B cell (primary cell): ENCODE measurements at regions not wholly inside any gene's neighbourhood (a gene's known extent, or its start where the extent isn't known, plus 50 kb on each side); places are given as distances from the start of the nearest gene placed in this dataset.

Experiments used
- ATAC-seq: fragments of 200-7000 bp; cut with Tn5 transposase; one replicate; pipeline ENCODE4 v1.10.0; 2021; ENCODE audit warnings: low read depth, mild to moderate bottlenecking, moderate number of reproducible peaks, moderate library complexity
- CTCF ChIA-PET: fragments of 350-600 bp; sonication (Branson Sonifier 250); formaldehyde crosslinking; loops from one replicate; lab custom pipeline; 2021; ENCODE audit warnings: antibody characterized with exemption, inconsistent platforms; lab: Charles Lee
- POLR2A ChIA-PET: fragments of 350-600 bp; sonication (Branson Sonifier 250); formaldehyde crosslinking; loops from one replicate; lab custom pipeline; 2021; ENCODE audit warnings: antibody characterized with exemption; lab: Charles Lee
- DNase-seq: peaks from one replicate; pipeline ENCODE4 v3.0.0; 2013
- H2AFZ ChIP-seq: 2 replicates; pipeline ENCODE4 v1.6.1; 2012; ENCODE audit warnings: mild to moderate bottlenecking, low read depth, low read length; ENCODE audit not compliant: insufficient read depth, poor library complexity, severe bottlenecking
- H3K27ac ChIP-seq, 2 donors: 1 replicate in 1 of 2; 2 replicates in 1 of 2; pipeline ENCODE4 v1.5.1; 2012 to 2013; ENCODE audit warnings: low read length in 2 of 2, mild to moderate bottlenecking in 2 of 2, moderate library complexity in 1 of 2
- H3K27me3 ChIP-seq, 4 experiments: fragments of 200-600 bp in 1 of 4; sonication (generic) in 1 of 4; replicated peaks in 1 of 4; 1 replicate in 2 of 4; 2 replicates in 2 of 4; pipeline versions ENCODE4 v1.6.1 to v1.7.0; 2013 to 2016; ENCODE audit warnings: low read length in 3 of 4, mild to moderate bottlenecking in 2 of 4, mixed read lengths in 1 of 4, moderate library complexity in 1 of 4; ENCODE audit not compliant: insufficient read depth in 4 of 4, control insufficient read depth in 3 of 4; ENCODE audit errors: control extremely low read depth in 1 of 4
- H3K36me3 ChIP-seq, 2 experiments: replicated peaks in 1 of 2; 1 replicate in 1 of 2; 2 replicates in 1 of 2; pipeline versions ENCODE4 v1.6.1 to v1.7.1; 2013; ENCODE audit warnings: low read length in 1 of 2; ENCODE audit not compliant: insufficient read depth in 2 of 2, control insufficient read depth in 1 of 2; ENCODE audit errors: control extremely low read depth in 1 of 2, extremely low read depth in 1 of 2
- H3K4me1 ChIP-seq, 2 donors: fragments of 200-600 bp in 1 of 2; sonication (generic) in 1 of 2; 1 replicate in 1 of 2; 2 replicates in 1 of 2; pipeline versions ENCODE4 v1.5.1 to v1.6.1; 2013 to 2017; ENCODE audit warnings: low read length in 2 of 2; ENCODE audit not compliant: control insufficient read depth in 2 of 2, insufficient read depth in 2 of 2
- H3K4me2 ChIP-seq: replicated peaks from 2 replicates; pipeline ENCODE3; 2012; ENCODE audit warnings: mild to moderate bottlenecking, low read depth, low read length; ENCODE audit not compliant: poor library complexity, severe bottlenecking
- H3K4me3 ChIP-seq, 5 experiments: fragments of 200-600 bp in 1 of 5; sonication (generic) in 1 of 5; 1 replicate in 3 of 5; 2 replicates in 2 of 5; pipeline versions ENCODE4 v1.5.1 to v1.7.0; 2011 to 2016; ENCODE audit warnings: low read length in 4 of 5, mild to moderate bottlenecking in 4 of 5, low read depth in 2 of 5, control low read depth in 1 of 5, moderate library complexity in 1 of 5; ENCODE audit not compliant: insufficient read depth in 1 of 5; ENCODE audit errors: control extremely low read depth in 1 of 5, extremely low read depth in 1 of 5
- H3K79me2 ChIP-seq: fragments of 200-600 bp; sonication (generic); one replicate; pipeline ENCODE4 v1.6.0; 2016; ENCODE audit warnings: low read length; ENCODE audit not compliant: control insufficient read depth, insufficient read depth
- H3K9ac ChIP-seq: fragments of 200-600 bp; sonication (generic); 2 replicates; pipeline ENCODE4 v1.6.1; 2017; ENCODE audit warnings: mild to moderate bottlenecking, low read length, moderate library complexity
- H3K9me3 ChIP-seq, 3 donors: one replicate each; pipeline versions ENCODE4 v1.6.1 to v1.7.1; 2013; ENCODE audit warnings: low read length in 2 of 3; ENCODE audit not compliant: control insufficient read depth in 2 of 3, insufficient read depth in 1 of 3; ENCODE audit errors: control extremely low read depth in 1 of 3
- H4K20me1 ChIP-seq: 2 replicates; pipeline ENCODE4 v1.6.0; 2012; ENCODE audit warnings: mild to moderate bottlenecking, low read length; ENCODE audit not compliant: insufficient read depth, control insufficient read depth, poor library complexity, severe bottlenecking
- H3K27ac Mint-ChIP-seq: one replicate; pipeline ENCODE4 v1.8.0; 2021; ENCODE audit warnings: mixed read lengths
- H3K27me3 Mint-ChIP-seq: one replicate; pipeline ENCODE4 v1.8.0; 2021; ENCODE audit warnings: mixed read lengths
- H3K4me1 Mint-ChIP-seq: one replicate; pipeline ENCODE4 v1.8.0; 2021; ENCODE audit warnings: mixed read lengths
- H3K4me3 Mint-ChIP-seq: one replicate; pipeline ENCODE4 v1.8.0; 2021; ENCODE audit warnings: mixed read lengths
- H3K9me3 Mint-ChIP-seq: one replicate; pipeline ENCODE4 v1.8.0; 2022; ENCODE audit warnings: mixed read lengths; ENCODE audit not compliant: insufficient read depth
- EZH2 ChIP-seq: IDR thresholded peaks from 2 replicates; pipeline ENCODE4 v1.6.1; 2012; ENCODE audit warnings: borderline replicate concordance, low read depth, mild to moderate bottlenecking, moderate library complexity, low read length; ENCODE audit not compliant: insufficient read depth, poor library complexity, severe bottlenecking
- WGBS: methylation state at CpG from one replicate; pipeline ENCODE4 v1.1.5; 2013; ENCODE audit warnings: missing lambda C conversion rate; ENCODE audit not compliant: insufficient coverage; 5-methylcytosine and 5-hydroxymethylcytosine counted together
- intact Hi-C: fragments of 100-400 bp; cut with micrococcal nuclease; formaldehyde crosslinking; loops from one replicate; pipeline ENCODE4 v1.10.0; 2022
- TF ChIP-seq, protein P1 (sequence below): fragments of 200-600 bp; IDR thresholded peaks from one replicate; pipeline ENCODE4 v1.8.0; 2022; ENCODE audit warnings: antibody characterized with exemption, mild to moderate bottlenecking

DNA sequence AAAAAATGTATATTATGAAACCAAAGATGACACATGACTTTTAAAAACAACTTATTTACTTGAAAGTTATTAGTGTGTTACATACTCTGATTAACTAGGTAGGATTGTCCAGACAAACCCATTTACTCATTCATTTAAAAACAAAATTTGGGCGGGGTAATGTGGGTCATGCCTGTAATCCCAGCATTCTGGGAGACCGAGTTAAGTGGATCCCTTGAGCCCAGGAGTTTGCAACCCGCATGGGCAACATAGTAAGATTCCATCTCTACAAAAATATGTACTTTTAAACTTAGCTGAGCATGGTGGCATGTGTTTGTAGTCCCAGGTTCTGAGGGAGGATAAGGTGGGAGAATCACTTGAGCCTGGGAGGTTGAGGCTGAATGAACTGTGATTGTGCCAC is 1414.7 kb downstream of the PLA2G4A start:
- ATAC-seq (no peak), DNase-seq (no peak)
- Mint-ChIP-seq H3K4me3 (no peak overlapping the region), H3K27ac (no peak overlapping the region), H3K27me3 (no peaks in the 10 kb centered on the region), H3K9me3 (no peaks in the 10 kb centered on the region), H3K4me1 (peaks cover 9% of the 10 kb centered on the region)
- Histone ChIP-seq H4K20me1 (no peaks in the 10 kb centered on the region), H3K79me2 (no peaks in the 10 kb centered on the region), H3K27me3 (no peaks in the 10 kb centered on the region), H2AFZ (no peak overlapping the region), H3K27ac (no peak overlapping the region), H3K4me1 (no peaks in the 10 kb centered on the region), H3K9me3 (no peaks in the 10 kb centered on the region), H3K9ac (no peak overlapping the region), H3K36me3 (no peaks in the 10 kb centered on the region), H3K4me3 (no peak overlapping the region), H3K4me2 (no peak overlapping the region)
- TF ChIP-seq, protein P1, sequence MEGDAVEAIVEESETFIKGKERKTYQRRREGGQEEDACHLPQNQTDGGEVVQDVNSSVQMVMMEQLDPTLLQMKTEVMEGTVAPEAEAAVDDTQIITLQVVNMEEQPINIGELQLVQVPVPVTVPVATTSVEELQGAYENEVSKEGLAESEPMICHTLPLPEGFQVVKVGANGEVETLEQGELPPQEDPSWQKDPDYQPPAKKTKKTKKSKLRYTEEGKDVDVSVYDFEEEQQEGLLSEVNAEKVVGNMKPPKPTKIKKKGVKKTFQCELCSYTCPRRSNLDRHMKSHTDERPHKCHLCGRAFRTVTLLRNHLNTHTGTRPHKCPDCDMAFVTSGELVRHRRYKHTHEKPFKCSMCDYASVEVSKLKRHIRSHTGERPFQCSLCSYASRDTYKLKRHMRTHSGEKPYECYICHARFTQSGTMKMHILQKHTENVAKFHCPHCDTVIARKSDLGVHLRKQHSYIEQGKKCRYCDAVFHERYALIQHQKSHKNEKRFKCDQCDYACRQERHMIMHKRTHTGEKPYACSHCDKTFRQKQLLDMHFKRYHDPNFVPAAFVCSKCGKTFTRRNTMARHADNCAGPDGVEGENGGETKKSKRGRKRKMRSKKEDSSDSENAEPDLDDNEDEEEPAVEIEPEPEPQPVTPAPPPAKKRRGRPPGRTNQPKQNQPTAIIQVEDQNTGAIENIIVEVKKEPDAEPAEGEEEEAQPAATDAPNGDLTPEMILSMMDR, result no peak
- TF ChIP-seq EZH2, result no peak
- no CpG with 5 or more reads among the region's 3 CpGs for WGBS
- POLR2A ChIA-PET, result no interaction called here
- intact Hi-C loops, result no loop called here
- CTCF ChIA-PET, result no interaction called here

DNA sequence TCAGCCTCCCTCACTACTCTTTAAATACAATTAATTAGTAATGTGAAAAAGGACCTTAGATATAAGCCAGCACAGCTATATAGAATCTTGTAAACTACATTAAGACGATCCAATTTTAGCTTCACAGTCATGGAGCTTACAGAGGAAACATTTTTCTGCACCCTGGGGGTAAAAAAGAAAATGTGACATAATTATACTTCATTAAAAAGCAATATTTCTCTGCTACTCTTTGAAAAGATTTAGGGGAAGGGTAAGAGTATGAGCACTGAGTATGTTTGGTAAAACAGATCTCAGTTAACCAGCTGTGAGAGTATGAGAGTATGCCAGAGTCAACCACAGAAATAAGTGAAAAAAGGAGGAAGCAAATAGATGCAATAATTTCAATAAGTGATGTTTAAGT is 1415.9 kb downstream of the PLA2G4A start:
- Histone ChIP-seq H3K27me3 (no peaks in the 10 kb centered on the region), H3K4me1 (no peaks in the 10 kb centered on the region), H3K9me3 (no peaks in the 10 kb centered on the region), H3K79me2 (no peaks in the 10 kb centered on the region), H2AFZ (no peak overlapping the region), H3K9ac (no peak overlapping the region), H4K20me1 (no peaks in the 10 kb centered on the region), H3K4me3 (no peak overlapping the region), H3K27ac (no peak overlapping the region), H3K36me3 (no peaks in the 10 kb centered on the region), H3K4me2 (no peak overlapping the region)
- H3K27me3 Mint-ChIP-seq, result no peaks in the 10 kb centered on the region
- H3K9me3 Mint-ChIP-seq, result no peaks in the 10 kb centered on the region
- WGBS, result no CpG with 5 or more reads among the region's 1 CpG
- H3K27ac Mint-ChIP-seq, result no peak overlapping the region
- intact Hi-C loops, result no loop called here
- POLR2A ChIA-PET, result no interaction called here
- ATAC-seq (no peak), DNase-seq (no peak)
- no peak for TF ChIP-seq EZH2
- TF ChIP-seq, protein P1, result no peak
- no peak overlapping the region for H3K4me3 Mint-ChIP-seq
- CTCF ChIA-PET, result no interaction called here
- H3K4me1 Mint-ChIP-seq, result peaks cover 9% of the 10 kb centered on the region
